HepG2 (cell line): ENCODE measurements at regions not wholly inside any gene's neighbourhood (a gene's known extent, or its start where the extent isn't known, plus 50 kb on each side); places are given as distances from the start of the nearest gene placed in this dataset.

Source experiments
- ARNTL ChIP-seq: sonication (generic); formaldehyde crosslinking; IDR thresholded peaks from 2 replicates; pipeline ENCODE4 v1.4.0; 2020; ENCODE audit warnings: mild to moderate bottlenecking, missing genetic modification reagents
- ATAD3A ChIP-seq: sonication (generic); formaldehyde crosslinking; IDR thresholded peaks from 2 replicates; pipeline ENCODE4 v1.4.0; 2020; ENCODE audit warnings: missing genetic modification reagents
- GABPB1 ChIP-seq: IDR thresholded peaks from 2 replicates; pipeline ENCODE4 v1.6.1; 2016; ENCODE audit warnings: mild to moderate bottlenecking, missing genetic modification reagents, moderate library complexity, missing compliant biosample characterization
- GATAD2A ChIP-seq: IDR thresholded peaks from 2 replicates; pipeline ENCODE4 v1.6.1; 2016
- HMG20A ChIP-seq: IDR thresholded peaks from 2 replicates; pipeline ENCODE4 v1.6.1; 2016; ENCODE audit warnings: borderline replicate concordance
- ONECUT2 ChIP-seq: sonication (generic); formaldehyde crosslinking; IDR thresholded peaks from 2 replicates; pipeline ENCODE4 v1.4.0; 2020; ENCODE audit warnings: missing genetic modification reagents
- PHF5A ChIP-seq: IDR thresholded peaks from one replicate; pipeline ENCODE4 v1.6.1; 2018; ENCODE audit warnings: low read depth, missing genetic modification reagents; ENCODE audit not compliant: unreplicated experiment
- SALL1 ChIP-seq: sonication (generic); formaldehyde crosslinking; IDR thresholded peaks from 2 replicates; pipeline ENCODE4 v1.8.0; 2022; ENCODE audit warnings: mild to moderate bottlenecking, missing genetic modification reagents
- SOX13 ChIP-seq, 3 experiments: fragments of 450-650 bp in 1 of 3; sonication (generic) in 1 of 3; formaldehyde crosslinking in 1 of 3; IDR thresholded peaks in 2 of 3; conservative IDR thresholded peaks in 1 of 3; 2 replicates each; pipeline versions ENCODE4 v1.5.0 to v1.6.1; 2016 to 2020; ENCODE audit warnings: antibody characterized with exemption in 1 of 3, mild to moderate bottlenecking in 1 of 3, missing compliant biosample characterization in 1 of 3, missing genetic modification reagents in 1 of 3, moderate library complexity in 1 of 3
- ZBTB14 ChIP-seq: sonication (generic); formaldehyde crosslinking; IDR thresholded peaks from 2 replicates; pipeline ENCODE4 v1.4.0; 2020; ENCODE audit warnings: missing genetic modification reagents
- ZFP41 ChIP-seq: sonication (generic); formaldehyde crosslinking; IDR thresholded peaks from 2 replicates; pipeline ENCODE4 v1.4.0; 2020; ENCODE audit warnings: mild to moderate bottlenecking, missing genetic modification reagents, borderline replicate concordance
- ZNF280D ChIP-seq: sonication (generic); formaldehyde crosslinking; IDR thresholded peaks from 2 replicates; pipeline ENCODE4 v1.5.1; 2020; ENCODE audit warnings: mild to moderate bottlenecking, missing genetic modification reagents
- ZNF441 ChIP-seq: sonication (generic); formaldehyde crosslinking; IDR thresholded peaks from 2 replicates; pipeline ENCODE4 v1.7.0; 2021; ENCODE audit warnings: missing genetic modification reagents, borderline replicate concordance
- ZNF713 ChIP-seq: sonication (generic); formaldehyde crosslinking; IDR thresholded peaks from 2 replicates; pipeline ENCODE4 v1.4.0; 2020; ENCODE audit warnings: mild to moderate bottlenecking, missing genetic modification reagents
- ZNF761 ChIP-seq: sonication (generic); formaldehyde crosslinking; conservative IDR thresholded peaks from 2 replicates; pipeline ENCODE4 v1.4.0; 2020; ENCODE audit warnings: mild to moderate bottlenecking, missing genetic modification reagents
- TF ChIP-seq, protein P1 (sequence below): sonication (generic); formaldehyde crosslinking; conservative IDR thresholded peaks from 2 replicates; pipeline ENCODE4 v1.8.0; 2022; ENCODE audit warnings: low read depth, missing genetic modification reagents
- TF ChIP-seq, protein P2 (sequence below): sonication (generic); formaldehyde crosslinking; IDR thresholded peaks from 2 replicates; pipeline ENCODE4 v1.4.0; 2020; ENCODE audit warnings: missing genetic modification reagents, mild to moderate bottlenecking, borderline replicate concordance

GRCh38 chr4:3830774-3831528 lies 64.8 kb downstream of the ADRA2C start (continued):
- TF ChIP-seq, protein P1, sequence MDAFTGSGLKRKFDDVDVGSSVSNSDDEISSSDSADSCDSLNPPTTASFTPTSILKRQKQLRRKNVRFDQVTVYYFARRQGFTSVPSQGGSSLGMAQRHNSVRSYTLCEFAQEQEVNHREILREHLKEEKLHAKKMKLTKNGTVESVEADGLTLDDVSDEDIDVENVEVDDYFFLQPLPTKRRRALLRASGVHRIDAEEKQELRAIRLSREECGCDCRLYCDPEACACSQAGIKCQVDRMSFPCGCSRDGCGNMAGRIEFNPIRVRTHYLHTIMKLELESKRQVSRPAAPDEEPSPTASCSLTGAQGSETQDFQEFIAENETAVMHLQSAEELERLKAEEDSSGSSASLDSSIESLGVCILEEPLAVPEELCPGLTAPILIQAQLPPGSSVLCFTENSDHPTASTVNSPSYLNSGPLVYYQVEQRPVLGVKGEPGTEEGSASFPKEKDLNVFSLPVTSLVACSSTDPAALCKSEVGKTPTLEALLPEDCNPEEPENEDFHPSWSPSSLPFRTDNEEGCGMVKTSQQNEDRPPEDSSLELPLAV = no peak
- TF ChIP-seq PHF5A (CRISPR knock-in tag) (no peak), ZNF713 (CRISPR knock-in tag) (no peak), HMG20A (peak; percentile 80; the same call in 1 of the 2 replicates), ATAD3A (CRISPR knock-in tag) (no peak), ZNF280D (CRISPR knock-in tag) (peak; percentile 85), ZNF441 (CRISPR knock-in tag) (peak; percentile 16; the same call in 1 of the 2 replicates), SALL1 (CRISPR knock-in tag) (peak; percentile 90), ZFP41 (CRISPR knock-in tag) (0 out of 2 replicates have a peak, but pooled peaks have one; percentile 46), ZBTB14 (CRISPR knock-in tag) (no peak), ARNTL (CRISPR knock-in tag) (peak; percentile 99), GATAD2A (CRISPR knock-in tag) (peak; percentile 86), GABPB1 (peak; percentile 88), SOX13 (IDR thresholded peaks at IDR 0.05) (peak; percentile 71; the same call in 1 of the 2 replicates), SOX13 (CRISPR knock-in tag; conservative IDR thresholded peaks at IDR 0.05 in 1 of 2, IDR thresholded peaks at IDR 0.05 in 1 of 2) (peak in 1 of 2 experiments; percentile 81; a peak in 2 of 4 replicates), ZNF761 (CRISPR knock-in tag) (no peak; the same call in 1 of the 2 replicates), ONECUT2 (CRISPR knock-in tag) (no peak)
- TF ChIP-seq, protein P2, sequence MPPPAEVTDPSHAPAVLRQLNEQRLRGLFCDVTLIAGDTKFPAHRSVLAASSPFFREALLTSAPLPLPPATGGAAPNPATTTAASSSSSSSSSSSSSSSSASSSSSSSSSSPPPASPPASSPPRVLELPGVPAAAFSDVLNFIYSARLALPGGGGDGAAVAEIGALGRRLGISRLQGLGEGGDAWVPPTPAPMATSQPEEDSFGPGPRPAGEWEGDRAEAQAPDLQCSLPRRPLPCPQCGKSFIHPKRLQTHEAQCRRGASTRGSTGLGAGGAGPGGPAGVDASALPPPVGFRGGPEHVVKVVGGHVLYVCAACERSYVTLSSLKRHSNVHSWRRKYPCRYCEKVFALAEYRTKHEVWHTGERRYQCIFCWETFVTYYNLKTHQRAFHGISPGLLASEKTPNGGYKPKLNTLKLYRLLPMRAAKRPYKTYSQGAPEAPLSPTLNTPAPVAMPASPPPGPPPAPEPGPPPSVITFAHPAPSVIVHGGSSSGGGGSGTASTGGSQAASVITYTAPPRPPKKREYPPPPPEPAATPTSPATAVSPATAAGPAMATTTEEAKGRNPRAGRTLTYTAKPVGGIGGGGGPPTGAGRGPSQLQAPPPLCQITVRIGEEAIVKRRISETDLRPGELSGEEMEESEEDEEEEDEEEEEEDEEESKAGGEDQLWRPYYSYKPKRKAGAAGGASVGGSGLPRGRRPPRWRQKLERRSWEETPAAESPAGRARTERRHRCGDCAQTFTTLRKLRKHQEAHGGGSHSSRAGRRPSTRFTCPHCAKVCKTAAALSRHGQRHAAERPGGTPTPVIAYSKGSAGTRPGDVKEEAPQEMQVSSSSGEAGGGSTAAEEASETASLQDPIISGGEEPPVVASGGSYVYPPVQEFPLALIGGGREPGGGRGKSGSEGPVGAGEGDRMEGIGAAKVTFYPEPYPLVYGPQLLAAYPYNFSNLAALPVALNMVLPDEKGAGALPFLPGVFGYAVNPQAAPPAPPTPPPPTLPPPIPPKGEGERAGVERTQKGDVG (CRISPR knock-in tag) = 0 out of 2 replicates have a peak, but pooled peaks have one; percentile 31
